Left hindlimb (tissue), 1 donor: ENCODE measurements at regions not wholly inside any gene's neighbourhood (a gene's known extent, or its start where the extent isn't known, plus 50 kb on each side); places are given as distances from the start of the nearest gene placed in this dataset.
"Not testable (repeated sequence)": the region's sequence is repeated elsewhere in the genome, so short reads cannot be mapped to it uniquely, and the experiment has no call there.

Source experiments
- DNase-seq: peaks from one replicate; pipeline ENCODE4 v3.0.0-alpha.2; 2018

DNA sequence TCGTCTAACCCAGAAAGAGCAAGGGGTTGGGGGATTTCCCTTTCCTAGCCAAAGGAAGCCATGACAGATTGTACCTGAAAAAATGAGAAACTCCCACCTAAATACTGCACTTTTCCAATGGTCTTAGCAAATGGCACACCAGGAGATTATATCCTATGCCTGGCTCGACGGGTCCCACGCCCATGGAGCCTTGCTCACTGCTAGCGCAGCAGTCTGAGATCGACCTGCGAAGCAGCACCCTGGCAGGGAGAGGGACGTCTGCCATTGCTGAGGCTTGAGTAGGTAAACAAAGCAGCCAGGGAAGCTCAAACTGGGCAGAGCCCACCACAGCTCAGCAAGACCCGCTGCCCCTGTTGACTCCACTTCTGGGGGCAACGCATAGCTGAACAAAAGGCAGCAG lies 89.9 kb downstream of the MTERF1 start:
- not testable (repeated sequence) for DNase-seq

DNA sequence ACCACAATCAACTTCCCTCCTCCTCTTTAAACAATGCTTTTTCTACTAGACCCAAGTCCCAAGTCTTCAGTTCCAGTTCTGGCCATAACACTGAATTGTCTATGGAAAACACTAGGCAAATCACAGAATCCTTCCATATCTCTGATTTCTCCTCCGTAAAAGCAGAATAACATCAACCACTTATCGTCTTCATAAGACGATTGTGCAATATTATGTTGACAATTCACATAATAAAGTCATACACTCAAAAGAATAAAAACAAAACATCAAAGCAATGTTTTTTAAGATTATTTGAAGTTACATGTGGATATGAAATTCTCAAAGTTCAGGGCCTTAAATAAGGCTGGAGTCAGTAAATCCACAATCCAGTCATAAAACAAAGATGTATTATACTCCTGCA lies 84.4 kb downstream of the MTERF1 start:
- DNase-seq = no peak

DNA sequence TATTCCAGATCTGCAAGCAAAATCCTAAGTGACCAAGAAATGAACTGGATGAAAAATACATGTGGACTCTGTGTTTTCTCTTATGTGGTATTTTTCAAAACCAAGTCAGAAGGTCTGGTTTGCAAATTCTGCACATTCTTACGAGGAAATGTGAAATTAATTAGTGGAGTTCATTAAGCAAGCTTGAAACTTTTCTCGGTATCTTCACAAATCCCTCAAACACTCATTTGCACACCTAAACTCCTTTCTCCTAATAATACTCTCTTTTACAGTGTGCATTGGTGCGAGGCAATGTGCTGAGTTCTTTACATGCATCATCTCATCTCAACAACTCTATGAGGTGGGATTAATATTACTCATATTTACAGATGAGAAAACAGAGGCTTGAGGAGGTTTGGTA lies 82.1 kb downstream of the MTERF1 start:
- DNase-seq = no peak

DNA sequence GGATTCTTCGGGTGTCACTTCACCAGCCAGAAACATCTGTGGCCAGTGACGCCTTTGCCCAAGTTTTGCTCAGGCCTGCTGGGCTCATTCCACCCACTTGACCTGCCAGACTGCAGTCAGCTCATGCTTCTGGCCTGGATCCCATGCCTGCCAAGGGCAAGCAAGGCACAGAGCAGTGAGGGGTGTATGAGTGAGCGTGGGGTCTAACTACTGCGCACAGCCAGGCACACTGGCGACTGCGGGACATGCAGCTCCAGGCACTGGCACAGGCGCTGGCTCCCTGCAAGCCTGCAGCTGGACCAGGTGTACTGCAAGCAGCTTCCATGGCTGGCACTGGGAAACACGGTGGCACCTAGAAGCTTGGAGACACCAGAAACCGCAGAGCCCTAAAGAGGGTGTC lies 80.1 kb downstream of the MTERF1 start:
- DNase-seq = no peak

DNA sequence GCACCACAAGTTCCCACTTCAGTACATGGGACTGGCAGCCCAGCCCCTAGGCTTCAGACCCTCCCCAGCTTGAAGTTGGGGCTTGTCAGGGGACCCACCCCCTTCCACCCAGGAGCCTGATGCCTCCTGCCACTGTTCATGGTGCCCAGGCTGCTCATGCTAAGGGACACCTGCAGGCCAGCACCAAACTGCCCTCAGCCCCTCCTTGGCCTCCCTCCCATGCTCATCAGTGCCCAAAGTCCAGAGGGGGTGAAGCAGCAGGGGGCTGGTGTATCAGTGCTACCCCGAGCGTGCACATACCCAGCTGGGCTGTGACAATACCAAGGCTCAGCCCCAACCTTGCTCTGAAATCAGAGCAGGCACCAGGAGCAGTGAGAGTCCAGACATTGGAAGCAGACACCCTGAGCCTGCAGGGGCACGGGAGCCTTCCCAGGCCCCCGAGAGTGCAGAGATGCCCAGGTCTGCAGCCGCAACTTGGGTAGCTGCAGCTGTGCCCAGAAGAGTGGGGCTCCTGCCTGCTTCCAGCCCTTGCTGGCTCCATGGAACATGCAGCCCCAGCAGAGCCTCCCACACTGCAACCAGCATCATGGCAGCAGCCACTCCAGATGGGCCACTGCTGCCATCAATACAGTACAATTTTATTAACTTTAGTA lies 79.0 kb downstream of the MTERF1 start:
- no peak for DNase-seq

DNA sequence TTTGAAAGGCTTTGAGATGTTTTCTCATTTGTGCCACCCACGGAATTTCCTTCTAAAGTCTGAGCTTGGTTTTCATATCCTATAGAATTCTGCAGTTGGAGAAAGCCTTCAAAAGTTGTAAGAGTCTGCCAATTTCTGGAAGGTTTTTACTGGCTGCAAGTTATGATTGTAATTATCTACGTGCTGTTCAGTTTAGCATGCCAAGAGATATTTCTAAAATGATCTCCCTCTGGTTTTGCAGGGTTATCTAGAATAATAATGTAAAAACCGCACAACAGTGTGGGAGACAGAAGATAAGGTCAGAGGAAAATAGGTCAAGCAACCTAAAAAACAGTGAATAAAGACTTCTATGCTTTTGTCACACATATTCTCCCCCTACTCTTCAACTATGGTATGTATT lies 69.3 kb downstream of the MTERF1 start:
- DNase-seq = no peak

DNA sequence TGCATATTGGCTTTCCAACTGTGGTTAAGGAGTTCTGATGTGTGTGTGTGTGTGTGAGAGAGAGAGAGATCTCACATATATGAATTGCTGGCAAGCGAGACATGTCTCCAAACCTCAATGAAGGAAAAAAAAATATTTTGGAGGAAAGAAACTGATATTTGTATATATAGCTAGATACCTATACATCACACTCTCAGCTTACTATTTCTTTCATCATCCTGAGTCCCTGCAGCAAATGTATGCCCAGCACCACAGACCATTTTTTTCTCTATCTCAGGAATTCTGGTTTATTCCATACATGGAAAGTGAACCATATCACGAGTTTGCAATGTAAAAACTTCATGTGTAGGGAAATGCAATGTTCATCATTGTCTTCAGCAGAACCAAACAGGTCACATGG lies 68.9 kb downstream of the MTERF1 start:
- no peak for DNase-seq

DNA sequence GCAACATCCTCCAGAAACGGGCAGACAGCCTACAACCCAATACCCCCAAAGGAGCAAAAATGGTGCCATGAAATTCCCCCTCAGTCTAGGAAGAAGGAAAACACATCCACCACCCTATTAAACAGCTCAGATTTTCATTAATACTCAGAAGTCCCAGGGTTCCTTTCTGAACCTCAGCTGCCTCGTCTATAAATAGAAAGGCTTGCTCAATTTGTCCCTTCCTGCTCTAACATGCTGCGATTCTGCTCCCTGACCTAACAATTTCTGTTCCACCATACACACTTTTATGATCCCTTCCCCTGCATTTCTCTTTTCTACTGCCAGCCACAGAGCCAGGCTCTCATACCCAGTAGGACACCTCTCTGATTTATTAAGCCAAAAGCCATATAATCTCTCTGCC lies 68.1 kb downstream of the MTERF1 start:
- DNase-seq = no peak

DNA sequence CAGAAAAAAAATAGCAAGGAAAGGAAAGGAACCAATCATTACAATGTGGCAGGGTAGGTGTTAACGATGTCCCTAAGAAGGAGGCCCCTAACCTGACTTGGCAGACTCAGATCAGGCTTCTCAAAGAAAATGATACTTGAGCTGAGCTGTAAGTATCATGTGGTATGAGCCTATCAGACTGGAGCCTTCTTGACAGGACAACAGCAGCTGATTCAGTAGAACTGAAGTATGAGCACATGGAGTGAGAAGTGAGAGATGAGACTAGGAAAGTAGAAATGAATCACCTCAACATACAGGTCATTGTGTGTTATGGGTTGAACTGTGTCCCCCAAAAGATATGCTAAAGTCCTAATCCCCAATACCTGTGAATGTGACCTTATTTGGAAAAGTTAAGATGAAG lies 66.3 kb downstream of the MTERF1 start:
- no peak for DNase-seq
